SK-N-SH (cell line): ENCODE measurements at regions not wholly inside any gene's neighbourhood (a gene's known extent, or its start where the extent isn't known, plus 50 kb on each side); places are given as distances from the start of the nearest gene placed in this dataset.

Source experiments
- CHD2 ChIP-seq: fragments of 150-350 bp; IDR thresholded peaks from 2 replicates; pipeline ENCODE4 v1.6.1; 2018; ENCODE audit warnings: low read length; ENCODE audit not compliant: partially characterized antibody
- EZH2phosphoT487 ChIP-seq: fragments of 200-600 bp; sonication (generic); IDR thresholded peaks from 2 replicates; pipeline ENCODE4 v1.6.1; 2017; ENCODE audit warnings: low read depth, mixed run types, mild to moderate bottlenecking, antibody characterized with exemption, moderate library complexity, borderline replicate concordance
- JUND ChIP-seq: IDR thresholded peaks from 2 replicates; pipeline ENCODE4 v1.4.0; 2012
- NFIC ChIP-seq: IDR thresholded peaks from 2 replicates; pipeline ENCODE4 v1.4.0; 2012; ENCODE audit warnings: borderline replicate concordance
- POLR2AphosphoS5 ChIP-seq: IDR thresholded peaks from 2 replicates; pipeline ENCODE4 v1.6.1; 2012; ENCODE audit warnings: low read depth, low read length
- RXRA ChIP-seq: IDR thresholded peaks from 2 replicates; pipeline ENCODE4 v1.4.0; 2012; ENCODE audit warnings: low read depth, mild to moderate bottlenecking, borderline replicate concordance
- SMC3 ChIP-seq: IDR thresholded peaks from 2 replicates; pipeline ENCODE4 v1.6.1; 2012; ENCODE audit warnings: low read depth, low read length, improper control_type of control experiment
- TAF1 ChIP-seq: IDR thresholded peaks from 2 replicates; pipeline ENCODE4 v1.6.1; 2012; ENCODE audit warnings: low read depth, mild to moderate bottlenecking, low read length, moderate library complexity, borderline replicate concordance
- YY1 ChIP-seq: IDR thresholded peaks from 2 replicates; pipeline ENCODE4 v1.4.0; 2012; ENCODE audit warnings: low read depth, mild to moderate bottlenecking
- TF ChIP-seq, protein P1 (sequence below): fragments of 200-600 bp; sonication (generic); IDR thresholded peaks from 2 replicates; pipeline ENCODE4 v1.6.1; 2017; ENCODE audit warnings: antibody characterized with exemption, mild to moderate bottlenecking, moderate library complexity
- TF ChIP-seq, protein P2 (sequence below): IDR thresholded peaks from 2 replicates; pipeline ENCODE4 v1.6.1; 2012; ENCODE audit warnings: mild to moderate bottlenecking, low read depth, low read length, moderate library complexity
- TF ChIP-seq, protein P3 (sequence below): IDR thresholded peaks from 2 replicates; pipeline ENCODE4; 2012

DNA sequence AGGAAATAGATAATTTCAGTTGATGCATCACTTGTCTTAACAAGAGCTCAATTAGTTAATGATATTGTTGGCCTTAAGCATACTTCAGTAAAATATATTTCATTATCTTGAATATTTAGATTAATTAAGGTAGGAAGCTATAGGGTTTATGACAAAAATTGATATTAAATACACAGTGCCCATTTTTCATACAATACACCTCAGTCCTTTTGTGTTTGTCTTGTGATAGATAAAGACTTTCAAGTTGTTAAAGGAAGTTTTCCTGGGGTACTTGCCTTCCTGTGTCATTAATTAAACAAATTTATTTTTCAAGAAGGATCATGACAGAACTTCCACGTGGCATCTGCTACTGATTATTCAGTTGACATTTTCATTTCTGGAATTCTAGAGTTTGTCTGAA lies 420.5 kb downstream of the MTX2 start:
- TF ChIP-seq, protein P1, sequence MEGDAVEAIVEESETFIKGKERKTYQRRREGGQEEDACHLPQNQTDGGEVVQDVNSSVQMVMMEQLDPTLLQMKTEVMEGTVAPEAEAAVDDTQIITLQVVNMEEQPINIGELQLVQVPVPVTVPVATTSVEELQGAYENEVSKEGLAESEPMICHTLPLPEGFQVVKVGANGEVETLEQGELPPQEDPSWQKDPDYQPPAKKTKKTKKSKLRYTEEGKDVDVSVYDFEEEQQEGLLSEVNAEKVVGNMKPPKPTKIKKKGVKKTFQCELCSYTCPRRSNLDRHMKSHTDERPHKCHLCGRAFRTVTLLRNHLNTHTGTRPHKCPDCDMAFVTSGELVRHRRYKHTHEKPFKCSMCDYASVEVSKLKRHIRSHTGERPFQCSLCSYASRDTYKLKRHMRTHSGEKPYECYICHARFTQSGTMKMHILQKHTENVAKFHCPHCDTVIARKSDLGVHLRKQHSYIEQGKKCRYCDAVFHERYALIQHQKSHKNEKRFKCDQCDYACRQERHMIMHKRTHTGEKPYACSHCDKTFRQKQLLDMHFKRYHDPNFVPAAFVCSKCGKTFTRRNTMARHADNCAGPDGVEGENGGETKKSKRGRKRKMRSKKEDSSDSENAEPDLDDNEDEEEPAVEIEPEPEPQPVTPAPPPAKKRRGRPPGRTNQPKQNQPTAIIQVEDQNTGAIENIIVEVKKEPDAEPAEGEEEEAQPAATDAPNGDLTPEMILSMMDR, result no peak
- no peak for TF ChIP-seq SMC3
- TF ChIP-seq, protein P2, sequence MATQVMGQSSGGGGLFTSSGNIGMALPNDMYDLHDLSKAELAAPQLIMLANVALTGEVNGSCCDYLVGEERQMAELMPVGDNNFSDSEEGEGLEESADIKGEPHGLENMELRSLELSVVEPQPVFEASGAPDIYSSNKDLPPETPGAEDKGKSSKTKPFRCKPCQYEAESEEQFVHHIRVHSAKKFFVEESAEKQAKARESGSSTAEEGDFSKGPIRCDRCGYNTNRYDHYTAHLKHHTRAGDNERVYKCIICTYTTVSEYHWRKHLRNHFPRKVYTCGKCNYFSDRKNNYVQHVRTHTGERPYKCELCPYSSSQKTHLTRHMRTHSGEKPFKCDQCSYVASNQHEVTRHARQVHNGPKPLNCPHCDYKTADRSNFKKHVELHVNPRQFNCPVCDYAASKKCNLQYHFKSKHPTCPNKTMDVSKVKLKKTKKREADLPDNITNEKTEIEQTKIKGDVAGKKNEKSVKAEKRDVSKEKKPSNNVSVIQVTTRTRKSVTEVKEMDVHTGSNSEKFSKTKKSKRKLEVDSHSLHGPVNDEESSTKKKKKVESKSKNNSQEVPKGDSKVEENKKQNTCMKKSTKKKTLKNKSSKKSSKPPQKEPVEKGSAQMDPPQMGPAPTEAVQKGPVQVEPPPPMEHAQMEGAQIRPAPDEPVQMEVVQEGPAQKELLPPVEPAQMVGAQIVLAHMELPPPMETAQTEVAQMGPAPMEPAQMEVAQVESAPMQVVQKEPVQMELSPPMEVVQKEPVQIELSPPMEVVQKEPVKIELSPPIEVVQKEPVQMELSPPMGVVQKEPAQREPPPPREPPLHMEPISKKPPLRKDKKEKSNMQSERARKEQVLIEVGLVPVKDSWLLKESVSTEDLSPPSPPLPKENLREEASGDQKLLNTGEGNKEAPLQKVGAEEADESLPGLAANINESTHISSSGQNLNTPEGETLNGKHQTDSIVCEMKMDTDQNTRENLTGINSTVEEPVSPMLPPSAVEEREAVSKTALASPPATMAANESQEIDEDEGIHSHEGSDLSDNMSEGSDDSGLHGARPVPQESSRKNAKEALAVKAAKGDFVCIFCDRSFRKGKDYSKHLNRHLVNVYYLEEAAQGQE, result no peak
- no peak for TF ChIP-seq POLR2AphosphoS5
- TF ChIP-seq, protein P3, sequence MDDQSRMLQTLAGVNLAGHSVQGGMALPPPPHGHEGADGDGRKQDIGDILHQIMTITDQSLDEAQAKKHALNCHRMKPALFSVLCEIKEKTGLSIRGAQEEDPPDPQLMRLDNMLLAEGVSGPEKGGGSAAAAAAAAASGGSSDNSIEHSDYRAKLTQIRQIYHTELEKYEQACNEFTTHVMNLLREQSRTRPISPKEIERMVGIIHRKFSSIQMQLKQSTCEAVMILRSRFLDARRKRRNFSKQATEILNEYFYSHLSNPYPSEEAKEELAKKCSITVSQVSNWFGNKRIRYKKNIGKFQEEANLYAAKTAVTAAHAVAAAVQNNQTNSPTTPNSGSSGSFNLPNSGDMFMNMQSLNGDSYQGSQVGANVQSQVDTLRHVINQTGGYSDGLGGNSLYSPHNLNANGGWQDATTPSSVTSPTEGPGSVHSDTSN, result no peak
- no peak for TF ChIP-seq EZH2phosphoT487
- no peak for TF ChIP-seq YY1
- TF ChIP-seq CHD2, result no peak
- no peak for TF ChIP-seq TAF1
- TF ChIP-seq NFIC, result no peak
- TF ChIP-seq RXRA, result no peak
- TF ChIP-seq JUND, result no peak
